Keratinocyte (primary cell): ENCODE measurements at regions not wholly inside any gene's neighbourhood (a gene's known extent, or its start where the extent isn't known, plus 50 kb on each side); places are given as distances from the start of the nearest gene placed in this dataset.

Experiments used
- DNase-seq: peaks from one replicate; pipeline ENCODE4 v3.0.0-alpha.2; 2011; ENCODE audit warnings: low read depth, missing footprints, low spot score
- FAIRE-seq: peaks from 2 replicates; lab custom pipeline; 2011; peaks lifted over from hg19 to GRCh38; lab: Jason Lieb, UNC
- H2AFZ ChIP-seq: 2 replicates; pipeline ENCODE4 v1.6.0; 2012; ENCODE audit warnings: low read length, control low read depth, inconsistent platforms; ENCODE audit not compliant: control insufficient read depth
- H3K27ac ChIP-seq: 2 replicates; pipeline ENCODE4 v1.5.1; 2011; ENCODE audit warnings: low read length; ENCODE audit not compliant: control insufficient read depth, insufficient read depth
- H3K27me3 ChIP-seq: 3 replicates; pipeline ENCODE4 v1.6.0; 2011; ENCODE audit warnings: low read length; ENCODE audit not compliant: control insufficient read depth, insufficient read depth; ENCODE audit errors: extremely low read depth
- H3K36me3 ChIP-seq, 2 experiments: 2 replicates in 1 of 2; 3 replicates in 1 of 2; pipeline ENCODE4 v1.5.1; 2011; ENCODE audit warnings: low read length in 2 of 2, mild to moderate bottlenecking in 1 of 2; ENCODE audit not compliant: control insufficient read depth in 2 of 2, insufficient read depth in 2 of 2; ENCODE audit errors: extremely low read depth in 1 of 2
- H3K4me1 ChIP-seq: 3 replicates; pipeline ENCODE4 v1.5.1; 2011; ENCODE audit warnings: low read length; ENCODE audit not compliant: control insufficient read depth, insufficient read depth; ENCODE audit errors: extremely low read depth
- H3K4me2 ChIP-seq: 3 replicates; pipeline ENCODE4 v1.6.0; 2011; ENCODE audit warnings: low read depth, low read length; ENCODE audit not compliant: control insufficient read depth, insufficient read depth; ENCODE audit errors: extremely low read depth
- H3K4me3 ChIP-seq, 3 experiments: fragments of 200-600 bp in 1 of 3; sonication (generic) in 1 of 3; 2 replicates in 2 of 3; 3 replicates in 1 of 3; pipeline ENCODE4 v1.5.1; 2011 to 2016; ENCODE audit warnings: low read length in 3 of 3, mild to moderate bottlenecking in 3 of 3, control low read depth in 2 of 3, inconsistent platforms in 1 of 3, low read depth in 1 of 3, mixed read lengths in 1 of 3, mixed run types in 1 of 3, moderate library complexity in 1 of 3; ENCODE audit not compliant: control insufficient read depth in 2 of 3, insufficient read depth in 2 of 3; ENCODE audit errors: extremely low read depth in 1 of 3
- H3K79me2 ChIP-seq: 2 replicates; pipeline ENCODE4 v1.6.0; 2012; ENCODE audit warnings: low read length; ENCODE audit not compliant: control insufficient read depth, insufficient read depth
- H3K9ac ChIP-seq: 3 replicates; pipeline ENCODE4 v1.6.0; 2011; ENCODE audit warnings: low read length; ENCODE audit not compliant: control insufficient read depth, insufficient read depth; ENCODE audit errors: extremely low read depth
- H3K9me1 ChIP-seq: 3 replicates; pipeline ENCODE4 v1.6.0; 2011; ENCODE audit warnings: low read length; ENCODE audit not compliant: control insufficient read depth, insufficient read depth; ENCODE audit errors: extremely low read depth
- H3K9me3 ChIP-seq: 2 replicates; pipeline ENCODE4 v1.5.1; 2012; ENCODE audit warnings: low read depth, low read length; ENCODE audit not compliant: control insufficient read depth
- H4K20me1 ChIP-seq: 3 replicates; pipeline ENCODE4 v1.6.0; 2011; ENCODE audit warnings: low read length; ENCODE audit not compliant: control insufficient read depth, insufficient read depth; ENCODE audit errors: extremely low read depth
- EZH2 ChIP-seq: IDR thresholded peaks from one replicate; pipeline ENCODE4 v1.6.1; 2012; ENCODE audit warnings: inconsistent platforms, mild to moderate bottlenecking, low read length, moderate library complexity
- dilution Hi-C: fragments of 300-500 bp; cut with MboI; formaldehyde crosslinking; loops from one replicate; pipeline ENCODE4 v1.7.0; 2020; ENCODE audit warnings: low sequenced_read_pairs; ENCODE audit not compliant: extremely low pct_ligation_motif_present
- TF ChIP-seq, protein P1 (sequence below), 3 experiments: IDR thresholded peaks in 1 of 3; conservative IDR thresholded peaks in 1 of 3; optimal IDR thresholded peaks in 1 of 3; 2 replicates in 2 of 3; 3 replicates in 1 of 3; pipeline versions ENCODE3 to v1.5.1; 2011; ENCODE audit warnings: low read length in 3 of 3, mild to moderate bottlenecking in 3 of 3, moderate library complexity in 2 of 3, control low read depth in 1 of 3, inconsistent platforms in 1 of 3; ENCODE audit not compliant: insufficient read depth in 2 of 3; ENCODE audit errors: extremely low read depth in 1 of 3

DNA sequence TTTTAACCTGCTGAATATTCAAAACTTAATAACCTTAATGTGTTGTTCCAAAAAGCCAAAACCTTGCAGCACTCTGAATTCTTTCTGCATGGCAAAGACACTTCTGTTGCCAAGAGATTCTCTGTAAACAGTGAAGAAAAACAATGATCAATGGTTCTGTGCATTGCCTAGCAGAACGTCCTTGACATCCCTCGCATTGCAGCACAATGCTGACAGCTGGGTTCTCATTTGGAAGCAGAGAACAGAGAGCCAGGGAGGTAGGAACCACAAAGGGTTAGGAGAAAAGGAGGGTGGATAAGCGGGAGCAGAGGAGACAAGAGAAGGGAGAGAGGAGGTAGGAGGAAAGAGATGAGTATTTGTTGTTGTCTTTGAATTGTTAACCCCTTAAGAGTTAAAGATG lies 501.1 kb downstream of the NAV3 start:
- Histone ChIP-seq H3K36me3 (no peaks in the 10 kb centered on the region), H3K27me3 (no peaks in the 10 kb centered on the region), H3K4me1 (no peaks in the 10 kb centered on the region), H4K20me1 (no peaks in the 10 kb centered on the region), H3K4me2 (no peak overlapping the region), H3K9me3 (no peaks in the 10 kb centered on the region), H3K27ac (no peak overlapping the region), H3K9me1 (no peaks in the 10 kb centered on the region), H3K4me3 (no peak overlapping the region), H3K79me2 (no peaks in the 10 kb centered on the region), H2AFZ (no peak overlapping the region), H3K9ac (no peak overlapping the region)
- no peak for TF ChIP-seq EZH2
- TF ChIP-seq, protein P1, sequence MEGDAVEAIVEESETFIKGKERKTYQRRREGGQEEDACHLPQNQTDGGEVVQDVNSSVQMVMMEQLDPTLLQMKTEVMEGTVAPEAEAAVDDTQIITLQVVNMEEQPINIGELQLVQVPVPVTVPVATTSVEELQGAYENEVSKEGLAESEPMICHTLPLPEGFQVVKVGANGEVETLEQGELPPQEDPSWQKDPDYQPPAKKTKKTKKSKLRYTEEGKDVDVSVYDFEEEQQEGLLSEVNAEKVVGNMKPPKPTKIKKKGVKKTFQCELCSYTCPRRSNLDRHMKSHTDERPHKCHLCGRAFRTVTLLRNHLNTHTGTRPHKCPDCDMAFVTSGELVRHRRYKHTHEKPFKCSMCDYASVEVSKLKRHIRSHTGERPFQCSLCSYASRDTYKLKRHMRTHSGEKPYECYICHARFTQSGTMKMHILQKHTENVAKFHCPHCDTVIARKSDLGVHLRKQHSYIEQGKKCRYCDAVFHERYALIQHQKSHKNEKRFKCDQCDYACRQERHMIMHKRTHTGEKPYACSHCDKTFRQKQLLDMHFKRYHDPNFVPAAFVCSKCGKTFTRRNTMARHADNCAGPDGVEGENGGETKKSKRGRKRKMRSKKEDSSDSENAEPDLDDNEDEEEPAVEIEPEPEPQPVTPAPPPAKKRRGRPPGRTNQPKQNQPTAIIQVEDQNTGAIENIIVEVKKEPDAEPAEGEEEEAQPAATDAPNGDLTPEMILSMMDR (optimal IDR thresholded peaks at IDR 0.05 in 1 of 3, IDR thresholded peaks at IDR 0.05 in 1 of 3, conservative IDR thresholded peaks at IDR 0.05 in 1 of 3; ENCODE audit: extremely low read depth in 1 of 3, insufficient read depth in 2 of 3, low read length in 3 of 3), result no peak
- dilution Hi-C loops, result no loop called here
- FAIRE-seq (no peak), DNase-seq (no peak)

DNA sequence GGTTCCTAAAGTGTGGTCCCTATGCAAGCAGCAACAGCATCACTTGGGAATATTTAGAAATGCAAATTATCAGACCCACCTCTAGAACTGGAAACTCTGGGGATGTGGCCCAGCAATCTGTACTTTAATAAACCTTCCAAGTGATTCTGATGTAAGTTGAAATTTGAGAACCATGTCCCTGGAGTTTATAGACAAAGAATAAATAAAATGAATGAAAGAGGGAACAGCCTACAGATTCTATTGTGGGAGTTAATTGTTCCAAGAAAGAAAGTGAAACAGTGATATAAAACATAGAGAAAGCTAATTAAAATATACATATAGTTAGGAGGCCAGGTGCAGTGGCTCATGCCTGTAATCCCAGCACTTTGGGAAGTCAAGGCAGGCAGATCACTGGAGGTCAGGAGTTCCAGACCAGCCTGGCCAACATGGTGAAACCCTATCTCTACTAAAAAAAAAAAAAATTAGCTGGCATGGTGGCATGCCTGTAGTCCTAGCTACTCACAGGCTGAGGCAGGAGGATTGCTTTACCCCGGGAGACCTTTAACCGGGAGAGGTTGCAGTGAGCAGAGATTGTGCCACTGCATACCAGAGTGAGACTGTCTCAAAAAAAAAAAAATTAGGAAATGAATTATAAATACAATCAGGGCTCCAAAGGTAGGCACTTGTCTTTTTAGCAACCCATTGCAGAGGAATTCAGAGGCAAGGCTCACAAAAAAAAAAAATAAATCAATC lies 507.5 kb downstream of the NAV3 start:
- H3K4me3 ChIP-seq, result no peak overlapping the region
- no peaks in the 10 kb centered on the region for H4K20me1 ChIP-seq
- H3K9me1 ChIP-seq, result no peaks in the 10 kb centered on the region
- no peak overlapping the region for H3K9ac ChIP-seq
- no peaks in the 10 kb centered on the region for H3K9me3 ChIP-seq
- no peak overlapping the region for H2AFZ ChIP-seq
- DNase-seq (no peak), FAIRE-seq (no peak)
- no peaks in the 10 kb centered on the region for H3K79me2 ChIP-seq
- TF ChIP-seq EZH2, result no peak
- no peaks in the 10 kb centered on the region for H3K27me3 ChIP-seq
- H3K36me3 ChIP-seq, result no peaks in the 10 kb centered on the region
- H3K27ac ChIP-seq, result no peak overlapping the region
- H3K4me1 ChIP-seq, result no peaks in the 10 kb centered on the region
- no peak overlapping the region for H3K4me2 ChIP-seq
- dilution Hi-C loops, result no loop called here

DNA sequence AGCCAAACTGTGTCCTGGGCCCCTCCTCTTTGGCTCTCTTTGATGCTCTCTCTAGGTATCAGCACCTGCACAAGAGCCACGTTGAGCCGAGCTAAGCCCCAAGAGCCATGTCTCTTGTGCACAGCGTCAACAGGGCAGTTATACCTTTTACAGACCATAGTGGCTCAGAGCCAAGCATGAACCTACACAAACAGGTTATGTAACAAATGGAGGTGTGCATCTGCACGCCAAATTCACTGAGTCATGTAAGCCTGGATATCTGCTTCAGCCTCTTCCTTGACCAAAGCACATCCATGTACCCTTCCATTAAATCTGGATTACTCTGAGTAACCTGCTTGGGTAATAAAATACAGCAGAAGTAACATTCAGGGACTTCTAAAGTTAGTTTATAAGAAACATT lies 509.7 kb downstream of the NAV3 start:
- Histone ChIP-seq H3K4me3 (no peak overlapping the region), H3K9me1 (no peaks in the 10 kb centered on the region), H3K27ac (no peak overlapping the region), H2AFZ (no peak overlapping the region), H3K9ac (no peak overlapping the region), H3K4me2 (no peak overlapping the region), H3K9me3 (no peaks in the 10 kb centered on the region), H4K20me1 (no peaks in the 10 kb centered on the region), H3K79me2 (no peaks in the 10 kb centered on the region), H3K27me3 (no peaks in the 10 kb centered on the region), H3K36me3 (no peaks in the 10 kb centered on the region), H3K4me1 (no peaks in the 10 kb centered on the region)
- TF ChIP-seq, protein P1 (optimal IDR thresholded peaks at IDR 0.05 in 1 of 3, IDR thresholded peaks at IDR 0.05 in 1 of 3, conservative IDR thresholded peaks at IDR 0.05 in 1 of 3; ENCODE audit: extremely low read depth in 1 of 3, insufficient read depth in 2 of 3, low read length in 3 of 3), result no peak
- no peak for TF ChIP-seq EZH2
- DNase-seq (no peak), FAIRE-seq (no peak)
- dilution Hi-C loops, result no loop called here
